NOMO-1 (cell line): ENCODE measurements at regions not wholly inside any gene's neighbourhood (a gene's known extent, or its start where the extent isn't known, plus 50 kb on each side); places are given as distances from the start of the nearest gene placed in this dataset.

Experiments
- DNase-seq, 2 experiments: peaks; one replicate each; lab custom pipeline; 2025; ENCODE audit not compliant: unreplicated experiment in 2 of 2; lab: John Stamatoyannopoulos, UW

- DNase-seq, result no peak
Measured at GRCh38 chr7:31455844-31456243, 58.0 kb upstream of the ITPRID1 start.

GRCh38 chr7:31456646-31457368, 57.1 kb upstream of the ITPRID1 start:
- DNase-seq, result no peak

GRCh38 chr7:31457551-31457950, 56.3 kb upstream of the ITPRID1 start:
- no peak for DNase-seq

GRCh38 chr7:31458203-31458602, 55.7 kb upstream of the ITPRID1 start:
- DNase-seq, result no peak

GRCh38 chr7:31462636-31463035, 51.3 kb upstream of the ITPRID1 start:
- DNase-seq, result no peak
